HG03095 (cell line): ENCODE measurements at regions not wholly inside any gene's neighbourhood (a gene's known extent, or its start where the extent isn't known, plus 50 kb on each side); places are given as distances from the start of the nearest gene placed in this dataset.
"Not testable (repeated sequence)": the region's sequence is repeated elsewhere in the genome, so short reads cannot be mapped to it uniquely, and the experiment has no call there.

Experiments
- ATAC-seq: cut with Tn5 transposase; IDR thresholded peaks from one replicate; pipeline ENCODE4 v1.9.1; 2021; ENCODE audit warnings: moderate library complexity; ENCODE audit not compliant: unreplicated experiment

DNA sequence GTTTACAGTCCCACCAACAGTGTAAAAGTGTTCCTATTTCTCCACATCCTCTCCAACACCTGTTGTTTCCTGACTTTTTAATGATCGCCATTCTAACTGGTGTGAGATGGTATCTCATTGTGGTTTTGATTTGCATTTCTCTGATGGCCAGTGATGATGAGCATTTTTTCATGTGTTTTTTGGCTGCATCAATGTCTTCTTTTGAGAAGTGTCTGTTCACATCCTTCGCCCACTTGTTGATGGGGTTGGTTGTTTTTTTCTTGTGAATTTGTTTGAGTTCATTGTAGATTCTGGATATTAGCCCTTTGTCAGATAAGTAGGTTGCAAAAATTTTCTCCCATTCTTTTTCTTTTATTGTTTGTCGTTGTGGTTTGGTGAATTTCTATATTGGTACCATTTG is 242.5 kb downstream of the LRIG3 start:
- not testable (repeated sequence) for ATAC-seq

DNA sequence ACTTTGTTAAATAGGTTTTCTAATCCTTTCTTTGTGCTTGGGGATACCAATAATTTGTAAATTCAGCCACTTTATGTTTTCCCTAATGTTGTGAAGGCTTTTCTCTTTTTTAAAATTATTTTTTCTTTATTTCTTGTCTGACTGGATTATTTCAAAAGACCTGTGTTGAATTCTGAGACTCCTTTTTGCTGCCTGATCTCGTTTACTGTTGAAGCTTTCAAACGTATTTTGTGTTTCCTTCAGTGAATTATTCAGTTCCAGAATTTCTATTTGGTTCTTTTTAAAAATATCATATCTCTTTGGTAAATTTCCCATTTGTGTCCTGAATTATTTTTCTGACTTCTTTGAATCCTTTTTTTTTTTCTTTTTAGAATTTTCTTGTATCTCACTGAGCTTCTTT is 241.6 kb downstream of the LRIG3 start:
- ATAC-seq = no peak

DNA sequence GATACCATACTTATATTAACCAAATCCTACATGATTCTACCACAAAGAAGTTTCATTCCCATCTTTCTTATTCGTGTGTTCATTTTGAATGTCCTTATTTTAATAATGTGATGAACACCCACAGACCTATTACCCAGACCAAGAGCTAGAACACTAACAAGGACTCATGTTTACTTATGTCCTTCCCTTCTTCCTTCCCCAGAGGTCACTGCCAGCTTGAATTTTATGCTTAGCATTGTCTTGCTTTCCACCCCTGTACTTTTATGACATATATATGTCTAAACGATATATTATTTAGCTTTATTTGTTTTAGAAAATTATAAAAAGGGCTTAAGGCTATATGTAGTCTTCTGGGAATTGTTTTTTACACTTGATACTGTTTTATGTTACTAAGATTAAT is 238.6 kb downstream of the LRIG3 start:
- ATAC-seq = no peak

DNA sequence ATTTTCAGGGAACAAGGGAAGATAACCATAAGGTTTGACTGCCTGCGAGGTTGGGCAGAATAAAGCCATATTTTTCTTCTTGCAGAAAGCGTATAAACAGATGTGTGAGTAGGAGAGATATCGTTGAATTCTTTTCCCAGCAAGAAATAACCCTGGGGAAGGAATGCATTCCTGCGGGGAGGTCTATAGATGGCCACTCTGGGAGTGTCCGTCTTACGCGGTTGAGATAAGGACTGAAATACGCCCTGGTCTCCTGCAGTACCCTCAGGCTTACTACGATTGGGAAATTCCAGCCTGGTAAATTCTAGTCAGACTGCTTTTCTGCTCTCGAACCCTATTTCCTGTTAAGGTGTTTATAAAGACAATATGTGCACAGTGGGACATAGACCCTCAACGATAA is 225.0 kb downstream of the LRIG3 start:
- no peak for ATAC-seq

DNA sequence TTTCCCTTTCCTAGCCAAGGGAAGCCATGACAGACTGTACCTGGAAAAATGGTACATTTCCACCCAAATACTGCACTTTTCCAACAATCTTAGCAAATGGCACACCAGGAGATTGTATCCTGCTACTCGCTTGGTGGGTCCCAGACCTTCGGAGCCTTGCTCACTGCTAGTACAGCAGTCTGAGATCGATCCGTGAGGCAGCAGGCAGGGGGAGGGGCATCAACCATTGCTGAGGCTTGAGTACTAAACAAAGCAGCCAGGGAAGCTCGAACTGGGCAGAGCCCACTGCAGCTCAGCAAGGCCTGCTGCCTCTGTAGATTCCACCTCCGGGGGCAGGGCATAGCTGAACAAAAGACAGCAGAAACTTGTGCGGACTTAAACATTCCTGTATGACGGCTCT is 218.8 kb downstream of the LRIG3 start:
- ATAC-seq = no peak

DNA sequence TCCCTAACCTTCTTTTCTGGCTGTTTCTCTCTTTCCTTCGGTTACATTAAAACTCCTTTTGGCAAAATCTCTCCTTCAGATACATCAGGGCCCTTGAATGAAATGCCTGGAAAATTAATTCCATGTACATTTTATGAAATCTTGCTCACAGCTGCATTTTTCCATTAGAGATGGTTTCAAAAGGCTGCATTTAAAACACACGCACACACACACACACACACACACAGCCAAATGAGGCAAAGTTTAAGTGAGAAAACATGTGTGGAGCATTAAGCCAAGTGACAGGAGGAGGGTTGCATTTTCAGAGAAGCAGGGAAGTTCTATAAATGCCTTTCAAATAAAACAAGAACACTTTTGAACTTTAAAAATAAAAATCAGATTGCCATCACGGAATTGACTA is 216.4 kb downstream of the LRIG3 start:
- no peak for ATAC-seq

DNA sequence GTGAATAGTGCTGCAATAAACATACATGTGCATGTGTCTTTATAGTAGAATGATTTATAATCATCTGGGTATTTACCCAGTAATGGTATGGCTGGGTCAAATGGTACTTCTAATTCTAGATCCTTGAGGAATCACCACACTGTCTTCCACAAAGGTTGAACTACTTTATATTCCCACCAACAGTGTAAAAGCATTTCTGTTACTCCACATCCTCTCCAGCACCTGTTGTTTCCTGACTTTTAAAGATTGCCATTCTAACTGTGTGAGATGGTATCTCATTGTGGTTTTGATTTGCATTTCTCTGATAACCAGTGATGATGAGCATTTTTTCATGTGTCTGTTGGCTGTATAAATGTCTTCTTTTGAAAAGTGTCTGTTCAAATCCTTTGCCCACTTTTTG is 215.5 kb downstream of the LRIG3 start:
- ATAC-seq = not testable (repeated sequence)

DNA sequence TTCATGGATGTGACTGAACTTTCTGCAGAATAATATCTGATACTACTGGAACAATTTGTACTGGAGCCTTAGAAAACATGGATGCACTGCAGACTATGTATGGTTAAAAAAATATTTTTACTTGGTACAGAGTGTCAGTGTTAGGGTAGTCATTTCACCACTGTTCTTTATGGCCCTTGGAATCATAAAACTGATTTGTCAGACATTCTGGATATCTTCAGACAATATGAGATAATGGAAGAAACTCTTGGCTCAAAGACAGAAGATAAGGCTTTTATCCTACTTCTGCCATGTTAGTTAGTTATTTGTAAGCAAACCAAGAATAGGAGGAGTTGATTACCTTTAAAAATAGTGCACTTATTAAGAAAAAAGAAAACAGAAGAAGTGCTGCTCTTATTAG is 209.4 kb downstream of the LRIG3 start:
- no peak for ATAC-seq

DNA sequence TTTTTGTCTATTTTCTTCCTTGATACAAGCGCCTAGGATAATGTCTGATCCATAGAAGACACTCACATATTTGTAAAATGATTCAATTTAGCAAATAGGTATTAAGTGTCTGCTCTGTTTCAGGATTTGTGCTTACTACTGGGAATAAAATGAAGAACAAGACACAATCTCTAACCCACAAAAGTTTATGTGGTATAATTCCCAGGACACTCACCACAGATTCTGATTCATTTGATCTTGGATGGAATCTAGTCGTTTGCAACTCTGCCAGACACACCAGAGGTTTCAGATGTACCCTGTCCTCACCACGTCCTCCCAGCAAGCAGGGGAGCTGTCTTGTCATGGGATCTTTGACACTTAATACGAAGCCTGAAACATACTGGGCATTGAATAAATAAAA is 208.3 kb downstream of the LRIG3 start:
- ATAC-seq = no peak

DNA sequence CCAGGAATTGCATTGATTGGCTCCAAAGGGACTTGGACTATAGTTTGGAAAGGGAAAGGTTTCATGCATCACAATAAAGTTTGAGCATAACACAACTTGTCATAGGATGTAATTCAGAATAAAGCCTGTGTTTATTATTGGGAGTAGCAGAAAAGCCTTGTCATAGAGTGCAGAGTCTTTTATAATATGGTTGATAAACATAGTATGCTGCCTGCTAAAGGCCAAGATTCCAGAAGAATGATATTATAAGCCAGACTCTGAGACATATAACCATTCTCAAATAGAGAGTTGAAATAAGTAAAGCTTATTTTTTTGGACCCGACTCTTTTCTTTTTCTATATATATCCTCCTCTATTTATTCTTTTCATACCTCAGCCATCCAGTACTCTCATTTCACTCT is 207.3 kb downstream of the LRIG3 start:
- ATAC-seq = no peak

DNA sequence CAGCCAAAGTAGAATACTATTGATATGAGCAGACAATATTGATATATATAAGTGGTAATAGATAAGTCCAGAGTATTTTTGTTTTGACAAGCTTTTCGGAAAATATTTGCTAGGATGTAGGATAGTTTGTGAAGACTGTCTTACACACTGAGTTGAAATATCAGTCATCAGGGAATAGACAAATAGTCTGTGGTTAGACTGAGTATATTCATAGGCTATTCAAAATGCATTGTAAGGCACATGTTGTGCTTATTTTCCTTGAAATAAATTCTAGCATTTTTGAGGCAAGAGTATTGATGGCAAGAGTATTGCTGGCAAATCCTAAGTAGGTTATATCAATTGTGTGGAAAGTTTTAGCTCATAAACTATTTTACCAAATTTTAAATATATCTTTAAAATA is 201.1 kb downstream of the LRIG3 start:
- ATAC-seq = no peak

DNA sequence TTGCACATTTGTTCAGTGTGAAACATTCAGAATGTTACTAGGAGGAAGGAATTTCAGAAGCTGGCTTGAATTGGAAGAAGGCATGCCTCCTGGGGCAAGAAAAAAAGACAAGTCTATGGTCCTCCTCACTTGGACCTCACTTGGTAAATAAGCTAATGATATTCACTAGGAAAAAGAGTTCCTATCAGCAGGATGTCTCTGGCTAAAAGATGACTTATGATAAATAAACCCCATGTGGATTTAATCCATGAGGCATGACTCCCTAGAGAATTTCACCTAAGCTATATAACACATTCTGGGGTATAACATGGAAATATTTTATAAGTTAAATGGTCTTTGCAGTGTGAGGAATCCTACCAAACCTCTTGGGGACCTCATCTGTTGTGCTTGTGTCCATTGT is 199.9 kb downstream of the LRIG3 start:
- ATAC-seq = no peak

DNA sequence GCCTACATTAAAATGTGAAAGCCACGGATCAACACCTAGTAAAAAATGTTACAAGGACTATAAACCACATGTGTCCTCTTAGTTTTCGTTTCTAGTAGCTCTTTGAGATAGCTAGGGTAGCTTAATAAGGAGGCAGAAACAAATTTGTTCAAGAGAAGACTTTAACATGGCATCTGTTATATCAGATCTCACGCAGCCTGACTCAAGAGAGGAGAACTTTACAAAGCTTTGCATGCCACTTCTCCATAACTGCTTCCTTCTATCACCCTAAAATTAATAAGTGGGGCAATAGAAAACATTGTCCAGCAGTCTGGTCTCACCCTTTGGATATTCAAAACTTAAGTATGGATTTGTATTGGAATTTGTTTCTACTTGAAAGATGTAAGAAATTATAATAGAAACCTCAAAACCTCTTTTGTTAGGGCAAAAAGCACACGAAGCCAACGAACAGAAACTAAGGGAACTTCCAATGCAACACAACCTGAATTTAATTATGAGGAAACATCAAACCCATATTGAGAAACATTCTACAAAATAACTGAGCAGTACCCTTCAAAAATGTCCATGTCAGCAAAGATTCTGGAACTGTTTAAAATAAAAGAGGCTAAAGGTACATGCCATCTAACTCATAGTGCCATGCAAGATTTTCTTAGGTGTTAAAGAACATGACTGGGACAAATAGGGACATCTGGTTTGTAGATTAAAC is 194.8 kb downstream of the LRIG3 start:
- ATAC-seq = no peak

DNA sequence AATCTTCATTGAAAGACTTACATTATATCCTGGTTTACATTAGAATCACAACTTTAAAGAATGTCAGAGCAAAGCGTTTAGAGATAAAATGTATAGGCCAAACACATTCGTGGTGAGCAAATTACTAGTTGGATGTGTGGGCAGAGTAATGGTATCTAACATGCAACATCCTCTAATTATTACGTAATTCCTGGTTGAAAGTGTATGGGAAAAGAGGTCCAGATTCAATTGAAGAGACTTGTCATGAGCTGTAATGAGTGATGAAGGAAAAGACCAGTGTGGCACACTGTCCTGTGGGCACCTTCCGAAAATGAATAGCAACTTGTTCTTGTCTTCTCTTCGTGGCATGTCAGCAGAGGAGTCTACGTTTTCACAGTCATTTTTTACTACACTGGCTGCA is 192.8 kb downstream of the LRIG3 start:
- ATAC-seq = no peak

DNA sequence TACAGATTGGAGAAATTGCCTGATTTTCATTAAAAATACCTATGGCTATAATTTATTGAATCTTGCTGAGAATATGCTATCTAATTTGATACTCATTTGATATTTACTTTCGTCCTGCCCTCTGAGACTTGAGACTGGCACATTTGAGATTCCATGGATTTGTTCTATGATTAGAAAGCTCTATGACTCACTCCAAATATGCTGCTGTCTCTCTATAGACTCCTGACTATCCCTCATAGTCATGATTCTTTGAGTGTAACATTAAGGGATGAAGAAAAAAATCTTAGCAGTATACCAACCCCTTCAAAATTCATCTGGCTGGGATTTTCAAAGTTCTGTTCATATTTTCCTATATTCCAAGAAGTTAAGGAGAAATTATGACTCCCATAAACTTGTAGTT is 191.9 kb downstream of the LRIG3 start:
- ATAC-seq = no peak

DNA sequence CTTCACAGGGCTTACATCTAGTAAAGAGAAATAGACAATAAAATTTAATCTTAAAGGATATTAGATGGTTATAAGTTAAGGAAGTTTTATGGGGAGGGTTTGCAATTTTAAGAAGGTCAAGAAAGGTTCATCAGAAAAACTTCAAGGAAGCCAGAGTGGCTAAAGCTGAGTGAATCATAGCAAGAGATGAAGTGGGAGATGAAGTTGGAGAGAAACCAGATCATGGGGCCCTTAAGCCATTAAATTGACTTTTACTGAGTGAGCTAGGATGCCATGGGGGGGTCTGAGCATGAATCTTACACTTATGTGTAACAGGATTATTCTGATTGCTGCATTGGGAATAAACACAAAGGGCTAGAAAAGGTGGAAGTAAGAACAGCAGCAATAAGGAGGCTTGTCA is 189.2 kb downstream of the LRIG3 start:
- ATAC-seq = no peak

DNA sequence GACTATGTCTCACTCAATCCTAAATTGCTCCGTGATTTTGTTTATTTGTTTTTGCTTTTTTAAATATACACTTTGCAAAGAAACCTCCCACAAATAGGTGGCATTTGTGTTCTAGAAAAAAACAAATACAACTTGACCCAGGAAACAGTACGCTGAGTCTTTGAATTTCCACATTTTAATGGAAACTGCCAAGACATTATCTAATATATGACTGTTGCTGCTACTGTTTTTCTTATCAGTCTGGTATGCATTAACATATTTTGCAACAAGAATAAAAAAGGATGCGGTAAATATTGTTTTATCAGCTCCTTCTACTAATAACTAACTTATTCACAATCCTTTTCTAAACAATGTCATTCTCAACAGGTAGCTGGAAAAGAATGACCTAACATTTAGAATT is 187.4 kb downstream of the LRIG3 start:
- ATAC-seq = no peak

DNA sequence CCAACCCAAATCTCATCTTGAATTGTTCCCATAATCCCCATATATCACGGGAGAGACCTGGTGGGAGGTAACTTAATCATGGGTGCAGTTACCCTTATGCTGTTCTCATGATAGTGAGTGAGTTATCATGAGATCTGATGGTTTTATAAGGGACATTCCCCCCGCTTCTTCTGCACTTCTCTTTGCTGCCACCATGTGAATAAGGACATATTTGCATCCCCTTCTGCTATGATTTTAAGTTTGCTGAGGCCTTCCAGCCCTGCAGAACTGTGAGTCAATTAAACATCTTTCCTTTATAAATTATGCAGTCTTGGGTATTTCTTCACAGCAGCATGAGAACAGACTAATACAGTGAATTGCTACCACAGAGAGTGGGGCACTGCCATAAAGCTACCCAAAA is 179.1 kb downstream of the LRIG3 start:
- ATAC-seq = no peak

DNA sequence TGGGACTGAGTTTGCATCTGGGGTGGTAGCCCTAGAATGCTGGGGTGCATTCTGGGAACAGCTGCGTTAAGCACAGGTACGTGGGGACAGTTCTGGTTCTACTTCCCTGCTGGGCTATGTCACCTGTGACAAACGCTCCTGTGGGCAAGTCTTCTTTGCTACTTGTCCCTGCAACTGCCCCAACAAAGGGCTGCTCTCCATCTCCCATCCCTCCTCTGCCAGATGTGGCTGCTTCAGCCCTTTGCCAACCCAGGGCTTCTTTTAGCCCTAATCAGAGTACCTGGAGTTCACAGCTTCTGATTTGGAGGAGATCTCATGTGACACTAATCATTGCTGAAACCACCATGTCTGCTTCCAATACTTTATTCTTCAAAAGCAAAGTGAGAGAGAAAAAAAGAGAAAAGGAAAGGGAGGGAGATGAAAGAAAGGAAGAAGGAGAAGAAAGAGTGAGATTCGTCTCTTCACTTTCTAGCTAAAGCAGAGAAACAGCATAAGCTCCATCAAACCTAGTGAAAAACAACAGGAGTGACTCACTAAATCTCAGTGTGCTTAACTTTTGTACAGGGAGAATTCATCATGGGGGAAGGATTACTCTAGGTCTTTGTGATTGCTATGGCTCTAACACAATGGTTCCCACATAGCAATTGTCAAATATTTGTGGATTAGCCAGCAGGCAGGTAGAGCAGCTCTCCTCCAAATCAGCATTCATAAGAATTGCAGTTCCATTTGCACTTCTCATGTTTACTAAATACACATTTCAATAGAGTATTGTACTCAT is 174.8 kb downstream of the LRIG3 start:
- ATAC-seq = no peak

DNA sequence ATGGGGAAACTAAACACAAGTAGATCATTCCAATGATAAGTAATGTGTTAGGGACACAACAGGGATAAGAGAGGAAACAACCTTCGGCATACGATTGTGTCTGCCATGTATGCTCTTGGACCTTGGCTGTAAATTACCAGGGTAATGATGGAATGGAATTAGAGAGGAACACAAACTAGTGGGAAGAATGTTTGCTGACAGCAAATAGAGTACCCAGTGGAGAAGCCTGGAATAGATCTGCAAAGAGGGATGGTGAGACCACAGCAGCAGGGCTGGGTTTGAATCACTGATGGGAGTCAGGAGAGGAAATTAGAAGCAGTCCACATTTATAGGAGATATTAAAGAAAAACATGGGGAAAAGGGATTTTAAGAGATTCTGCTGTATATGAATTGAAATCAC is 172.8 kb downstream of the LRIG3 start:
- no peak for ATAC-seq

DNA sequence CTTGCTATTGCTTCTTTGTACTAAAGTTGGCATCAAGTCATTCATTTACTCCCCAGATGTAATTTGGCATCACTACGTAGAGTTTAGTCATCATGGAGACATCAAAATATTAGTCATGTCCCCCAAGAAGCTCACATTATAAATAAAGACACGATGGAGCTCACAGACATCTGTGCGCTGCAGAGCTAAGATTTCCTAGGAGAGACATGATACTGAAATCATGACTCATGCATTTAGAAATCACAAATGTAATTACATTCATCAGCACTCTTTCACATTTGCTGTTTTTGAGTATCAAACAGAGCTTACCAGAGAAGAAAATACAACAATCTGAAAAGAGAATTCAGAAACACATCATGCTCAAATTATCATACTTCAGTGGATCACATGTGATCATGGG is 169.8 kb downstream of the LRIG3 start:
- ATAC-seq = no peak

DNA sequence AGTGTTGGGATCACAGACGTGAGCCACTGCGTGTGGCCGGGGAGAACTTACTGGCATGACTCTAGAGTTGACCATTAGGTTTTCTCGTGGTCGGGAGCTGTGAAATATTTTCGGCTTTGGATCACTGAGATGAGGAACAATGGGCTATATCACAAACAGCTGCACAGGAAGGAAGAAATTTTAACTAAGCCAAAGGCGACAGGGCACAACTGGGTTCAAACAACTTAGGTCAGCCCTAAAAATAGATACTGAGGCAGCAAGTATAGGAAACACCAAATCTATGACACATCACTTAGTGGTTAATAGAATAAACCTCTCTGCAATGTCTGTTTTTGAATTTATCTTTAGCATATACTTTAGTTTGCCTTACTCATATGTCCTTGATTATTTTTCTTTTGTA is 162.9 kb downstream of the LRIG3 start:
- no peak for ATAC-seq

DNA sequence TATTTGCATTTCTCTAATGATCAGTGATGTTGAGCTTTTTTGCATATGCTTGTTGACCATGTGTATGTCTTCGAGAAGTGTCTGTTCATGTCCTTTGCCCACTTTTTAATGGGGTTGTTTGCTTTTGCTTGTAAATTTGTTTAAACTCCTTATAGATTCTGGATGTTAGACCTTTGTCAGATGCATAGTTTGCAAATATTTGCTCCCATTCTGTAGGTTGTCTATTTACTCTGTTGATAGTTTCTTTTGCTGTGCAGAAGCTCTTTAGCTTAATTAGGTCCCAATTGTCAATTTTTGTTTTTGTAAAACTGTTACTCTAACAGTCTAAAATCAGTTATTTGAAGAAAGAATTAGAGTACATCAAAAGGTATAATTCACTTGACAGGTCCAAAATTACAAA is 160.6 kb downstream of the LRIG3 start:
- not testable (repeated sequence) for ATAC-seq
